ENCODE measurements at regions not wholly inside any gene's neighbourhood (a gene's known extent, or its start where the extent isn't known, plus 50 kb on each side); places are given as distances from the start of the nearest gene placed in this dataset.
"Not testable (repeated sequence)": the region's sequence is repeated elsewhere in the genome, so short reads cannot be mapped to it uniquely, and the experiment has no call there.

DNA sequence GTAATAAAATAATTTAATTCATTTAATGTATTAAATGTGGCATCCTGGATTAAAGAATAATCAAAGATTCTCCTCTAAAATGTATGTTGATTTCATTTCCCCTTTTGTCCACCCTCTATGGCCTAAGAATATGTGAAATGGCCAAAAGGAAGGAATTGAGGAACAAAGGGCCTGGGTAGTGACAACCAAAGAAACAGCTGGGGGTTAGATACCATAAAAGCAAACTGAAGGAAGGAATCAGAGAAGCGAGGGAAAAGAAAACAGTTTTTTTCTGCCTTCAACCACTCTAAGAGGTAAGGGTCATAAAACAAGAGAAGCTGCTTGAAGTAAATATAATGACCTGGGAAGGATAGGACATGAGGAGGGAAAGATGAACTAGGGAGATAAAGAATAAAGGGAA lies 139.3 kb downstream of the FAM76B start:
- no peak for DNase-seq (ENCODE audit: low read depth)

DNA sequence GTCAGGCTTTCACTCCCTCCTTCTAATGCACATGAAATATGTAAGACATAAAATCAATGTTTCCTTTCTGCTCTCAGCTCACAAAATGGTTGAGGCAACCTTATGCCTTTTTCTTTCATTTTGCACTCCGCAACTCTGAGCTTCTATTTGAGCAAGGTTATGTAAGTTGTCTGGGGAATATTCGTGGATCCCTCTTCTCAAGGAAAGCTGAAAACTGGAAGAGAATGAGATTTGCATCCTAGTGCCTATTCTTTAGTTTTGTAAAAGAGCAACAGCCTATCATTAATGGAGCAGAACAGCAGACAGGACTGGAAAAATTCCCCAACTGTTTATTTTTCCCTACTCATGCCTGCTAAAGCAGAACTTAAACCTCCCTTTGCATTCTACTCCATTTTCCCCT lies 141.7 kb downstream of the FAM76B start:
- DNase-seq (ENCODE audit: low read depth), result no peak

DNA sequence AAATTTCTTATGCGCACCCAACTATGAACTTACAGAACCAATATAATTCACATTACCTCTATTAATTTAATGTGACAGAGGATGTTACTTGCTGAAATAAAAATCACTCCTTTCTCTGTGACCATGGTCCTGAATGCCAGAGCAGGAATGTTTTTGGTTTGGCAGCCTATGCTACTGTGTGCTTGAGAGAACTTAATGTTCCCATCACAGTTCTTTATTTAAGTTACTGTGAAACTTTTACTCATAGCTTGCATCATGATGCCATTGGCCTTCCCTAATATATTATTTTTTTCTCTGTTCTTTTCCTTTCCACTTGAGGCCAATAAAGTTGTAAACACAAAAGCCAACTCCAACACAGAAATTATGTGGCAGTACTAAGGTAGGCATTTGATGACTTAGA lies 142.2 kb downstream of the FAM76B start:
- DNase-seq (ENCODE audit: low read depth), result no peak

DNA sequence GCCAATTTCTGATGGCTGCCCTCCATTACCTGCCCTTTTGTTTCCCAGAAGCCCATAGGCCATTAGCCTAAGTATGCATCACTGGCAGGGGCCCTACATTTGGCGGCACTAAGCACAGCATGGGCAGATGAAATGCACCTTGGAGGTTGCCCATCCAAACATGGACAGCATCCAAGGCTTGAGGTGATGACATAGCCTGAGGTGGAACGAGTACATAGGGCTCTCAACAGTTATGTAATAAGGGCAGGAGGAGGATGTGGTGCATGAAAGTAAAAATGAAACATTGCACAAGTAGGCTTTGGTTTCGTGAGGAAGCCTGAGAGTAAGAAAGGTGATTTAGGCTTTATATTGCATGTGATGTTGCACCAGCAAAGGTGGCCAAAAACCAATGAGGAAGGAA lies 148.1 kb downstream of the FAM76B start:
- no peak for DNase-seq (ENCODE audit: low read depth)

DNA sequence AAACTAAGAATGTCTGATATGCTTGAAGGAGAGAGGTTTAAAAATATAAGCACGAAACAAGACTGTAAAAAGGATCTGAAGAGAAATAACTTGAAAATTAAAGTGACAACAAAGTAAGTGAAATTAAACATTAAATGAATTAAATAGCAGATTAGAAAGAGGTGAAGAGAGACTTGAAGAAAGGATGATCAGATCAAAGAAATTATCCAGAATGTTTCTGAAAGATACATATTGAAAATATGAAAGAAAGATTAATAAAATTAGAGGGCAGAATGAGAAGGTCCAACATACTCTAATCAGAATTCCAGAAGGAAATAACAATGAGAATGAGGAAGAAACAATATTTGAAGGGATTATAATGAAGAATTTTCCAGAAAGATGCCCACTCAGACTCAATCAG lies 151.1 kb downstream of the FAM76B start:
- DNase-seq (ENCODE audit: low read depth), result no peak

DNA sequence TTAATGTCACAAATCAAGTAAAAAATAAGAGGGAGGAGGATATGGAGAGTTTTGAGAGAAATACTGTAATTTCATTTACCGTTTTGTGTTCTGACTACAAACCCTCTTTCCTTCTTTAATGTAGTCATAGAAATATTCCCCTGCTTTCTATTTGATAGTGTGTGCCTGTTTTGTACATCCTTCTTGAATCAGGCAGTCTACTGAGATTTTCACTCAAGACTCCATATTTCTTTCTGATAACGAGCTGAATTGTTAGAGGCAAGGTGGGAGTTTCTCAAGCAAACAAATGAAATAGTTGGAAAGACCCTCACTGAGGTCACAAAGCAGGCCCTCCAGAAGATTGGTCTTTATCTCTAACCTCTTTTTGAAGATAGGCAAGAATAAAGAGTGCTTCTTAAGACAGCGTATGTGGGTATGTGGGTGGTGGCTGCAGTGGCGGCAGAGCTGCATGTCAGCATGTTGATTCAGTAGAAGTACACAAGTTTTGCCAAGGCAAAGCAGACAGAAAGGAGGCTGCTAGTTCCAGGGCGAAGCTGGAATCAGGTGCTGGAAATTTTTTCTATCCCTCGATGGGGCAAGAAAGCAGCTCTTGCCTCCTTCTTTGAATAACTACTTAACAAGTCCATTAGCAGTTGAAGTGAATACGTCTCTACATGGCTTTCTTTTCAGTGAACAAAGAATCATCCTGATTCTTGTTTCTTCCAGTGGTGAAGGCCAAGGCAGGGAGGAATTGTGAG lies 164.2 kb downstream of the FAM76B start:
- no peak for DNase-seq (ENCODE audit: low read depth)

DNA sequence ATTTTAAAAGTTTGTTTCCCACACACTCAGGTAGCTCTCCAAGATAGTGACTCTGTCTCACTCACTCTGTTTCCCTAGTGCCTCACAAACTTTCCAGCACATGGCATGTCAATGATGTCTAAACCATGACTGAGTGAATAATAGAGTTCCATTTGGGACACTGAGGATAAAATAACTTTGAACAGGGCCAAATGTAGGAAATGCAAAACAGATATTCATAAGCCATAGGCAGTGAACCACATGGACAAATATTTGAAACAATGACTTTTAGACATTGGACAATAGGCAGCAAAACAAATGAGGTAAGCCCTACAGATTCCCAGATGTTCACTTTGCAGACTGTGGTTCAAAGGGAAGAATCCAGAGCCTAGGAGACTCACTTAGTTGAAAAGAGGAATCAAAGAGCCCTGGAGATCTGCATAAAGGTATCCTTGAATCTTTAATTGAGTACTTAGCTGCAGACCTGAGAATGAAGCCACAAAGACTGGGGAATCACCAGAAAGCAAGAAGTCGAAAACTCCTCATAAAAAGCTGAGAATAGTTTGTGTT lies 173.3 kb downstream of the FAM76B start:
- DNase-seq (ENCODE audit: low read depth), result no peak

DNA sequence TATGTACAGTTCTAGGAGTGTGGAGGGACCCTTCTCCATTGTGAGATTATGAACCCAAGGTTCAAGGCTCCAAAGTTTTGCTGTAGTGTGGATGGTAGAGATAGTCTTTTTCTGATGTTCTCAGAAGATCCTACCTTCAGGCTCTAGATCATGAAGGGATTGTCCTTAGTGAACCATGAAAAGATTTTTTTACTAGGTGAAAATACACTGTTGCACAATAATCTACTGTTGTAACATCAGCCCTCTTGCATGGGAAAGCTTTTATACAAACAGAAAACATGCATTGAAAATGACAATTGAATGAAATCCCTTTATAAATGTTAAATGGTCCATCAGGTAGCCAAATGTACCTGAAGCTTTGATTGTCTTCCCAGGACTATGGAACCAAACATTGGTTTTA lies 177.8 kb downstream of the FAM76B start:
- no peak for DNase-seq (ENCODE audit: low read depth)

DNA sequence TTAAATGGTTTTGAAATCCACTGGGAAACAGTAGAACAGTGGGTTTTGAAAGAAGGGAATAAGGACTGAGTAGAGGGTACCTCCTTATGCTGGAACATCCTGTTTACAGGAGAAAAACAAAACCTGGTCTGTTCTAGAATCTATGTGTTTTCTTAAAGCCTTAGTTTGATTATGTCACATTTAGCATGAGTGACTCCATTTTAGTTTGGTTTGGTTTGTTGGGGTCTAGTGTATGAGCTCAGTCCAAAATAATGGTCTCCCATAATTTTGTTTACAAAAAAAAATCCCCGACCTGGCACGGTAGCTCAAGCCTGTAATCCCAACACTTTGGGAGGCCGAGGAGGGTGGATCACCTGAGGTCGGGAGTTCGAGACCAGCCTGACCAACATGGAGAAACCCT lies 179.4 kb downstream of the FAM76B start:
- DNase-seq (ENCODE audit: low read depth), result not testable (repeated sequence)

DNA sequence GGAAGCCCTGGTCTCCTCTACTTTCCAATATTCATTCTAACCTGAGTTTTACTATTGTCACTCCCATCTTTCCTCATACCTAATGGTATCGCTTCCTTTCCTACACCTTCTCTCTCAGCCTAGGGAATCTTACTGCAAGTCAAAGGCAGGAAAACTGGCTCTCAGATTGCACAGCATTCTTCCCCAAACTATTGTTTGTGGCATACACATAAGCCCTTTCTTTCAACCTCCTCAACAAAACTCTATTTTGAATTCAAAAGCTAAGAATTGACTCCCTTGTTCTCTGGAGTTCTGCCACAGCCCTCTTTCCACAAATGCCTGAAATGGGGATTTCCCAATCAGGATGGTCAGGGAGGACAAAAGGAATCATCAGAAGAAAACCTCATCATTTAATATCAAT lies 181.5 kb downstream of the FAM76B start:
- DNase-seq (ENCODE audit: low read depth), result no peak

DNA sequence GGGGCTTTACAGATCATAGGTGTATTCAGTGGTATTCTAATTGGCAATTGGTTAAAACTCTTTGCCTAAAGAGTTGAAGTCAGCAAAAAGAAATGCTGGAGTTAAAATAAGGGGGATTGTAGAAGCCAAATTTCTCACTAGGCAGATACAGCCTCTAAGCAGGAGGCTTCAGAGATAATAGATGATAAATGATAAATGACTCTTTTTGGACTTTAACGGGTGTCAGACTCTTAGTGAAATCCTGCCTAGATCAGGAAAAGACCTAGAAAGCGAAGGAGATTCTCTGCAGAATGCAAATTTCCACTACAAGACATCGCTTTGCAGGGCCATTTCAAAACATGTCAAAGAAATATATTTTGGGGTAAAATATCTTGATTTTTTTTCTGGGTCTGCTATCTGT lies 182.8 kb downstream of the FAM76B start:
- DNase-seq (ENCODE audit: low read depth), result no peak

DNA sequence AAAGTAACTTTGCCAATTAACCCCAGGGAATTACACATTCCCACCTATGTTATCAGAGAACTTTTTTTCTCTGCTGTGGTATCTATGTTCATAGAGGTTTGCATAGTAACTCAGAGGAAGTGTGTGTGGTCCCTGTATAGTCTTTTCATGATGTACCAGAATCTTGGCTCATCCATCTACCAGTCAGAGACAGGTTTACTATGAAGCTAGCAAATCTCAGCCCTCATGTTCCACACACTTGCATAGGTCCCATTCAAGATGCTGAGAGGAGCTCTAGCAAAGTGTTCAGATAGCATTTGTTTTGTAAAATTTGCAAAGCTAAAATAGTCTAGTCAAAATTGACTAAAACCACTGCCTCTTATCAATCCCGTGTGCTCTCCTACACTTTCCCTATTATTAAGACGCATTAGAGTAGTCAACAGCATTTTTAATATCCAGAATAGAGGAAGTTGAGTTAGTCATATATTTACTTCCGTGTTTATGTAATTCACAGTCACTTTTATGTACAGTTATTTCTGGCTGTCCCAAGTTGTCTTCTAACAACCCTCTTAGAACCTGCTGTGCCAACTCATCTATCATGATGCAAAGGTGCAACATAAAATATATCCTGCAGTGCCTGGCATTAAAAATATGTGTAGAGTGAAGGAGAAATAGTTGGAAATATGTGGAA lies 184.2 kb downstream of the FAM76B start:
- DNase-seq (ENCODE audit: low read depth), result no peak

DNA sequence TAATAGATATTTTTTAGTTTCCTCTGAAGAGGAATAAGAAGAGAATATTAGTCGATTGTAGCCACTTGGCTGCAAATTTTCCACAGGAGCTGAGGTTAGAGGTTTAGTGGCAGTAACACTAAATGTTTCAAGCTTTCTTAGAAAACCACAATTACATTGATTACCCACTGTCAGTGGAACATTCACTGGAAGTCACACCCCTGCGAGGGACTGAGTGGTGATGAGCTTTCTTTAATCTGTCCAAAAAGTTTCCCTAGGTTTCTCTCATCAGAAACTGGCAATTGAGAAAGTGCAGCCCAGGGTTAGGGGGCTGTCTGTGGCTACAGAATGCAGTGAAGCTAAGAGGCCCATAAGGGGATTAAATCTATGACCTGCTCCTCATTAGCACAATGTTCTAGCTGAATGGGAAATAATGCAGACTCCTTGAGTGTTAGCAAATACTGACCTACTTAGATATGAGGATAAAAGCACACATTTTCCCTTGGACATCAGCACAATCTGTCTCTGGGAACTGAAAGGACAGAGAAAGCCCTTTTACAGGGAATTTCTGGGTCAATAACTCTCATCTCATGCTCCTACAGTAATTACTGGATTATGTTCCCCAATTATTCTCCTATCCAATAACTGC lies 189.5 kb downstream of the FAM76B start:
- no peak for DNase-seq (ENCODE audit: low read depth)

DNA sequence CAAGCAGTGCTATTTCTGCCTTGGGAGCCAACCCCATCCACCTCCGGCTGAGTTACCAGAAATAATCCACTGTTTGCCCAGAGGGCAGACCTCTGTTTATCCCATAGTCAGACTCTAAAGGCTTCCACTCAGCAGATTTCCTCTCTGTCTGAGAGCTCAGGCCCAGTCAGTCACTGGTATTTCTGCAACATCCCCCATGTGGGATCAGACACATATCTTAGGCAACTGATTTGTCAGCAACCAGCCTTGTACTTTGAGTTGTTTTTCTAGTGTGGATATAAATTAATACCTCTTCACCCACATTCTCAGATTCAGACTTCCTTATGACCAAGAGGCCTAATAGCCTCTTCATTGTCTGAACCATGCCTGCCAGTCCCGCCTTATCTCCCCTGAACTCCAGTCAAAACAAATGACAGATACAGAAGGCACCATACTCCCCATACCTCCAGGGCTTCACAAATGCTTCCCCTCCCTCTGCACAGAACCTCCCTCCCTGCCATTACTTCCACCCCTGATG lies 193.6 kb downstream of the FAM76B start:
- peak; percentile 44 for DNase-seq (ENCODE audit: low read depth)

DNA sequence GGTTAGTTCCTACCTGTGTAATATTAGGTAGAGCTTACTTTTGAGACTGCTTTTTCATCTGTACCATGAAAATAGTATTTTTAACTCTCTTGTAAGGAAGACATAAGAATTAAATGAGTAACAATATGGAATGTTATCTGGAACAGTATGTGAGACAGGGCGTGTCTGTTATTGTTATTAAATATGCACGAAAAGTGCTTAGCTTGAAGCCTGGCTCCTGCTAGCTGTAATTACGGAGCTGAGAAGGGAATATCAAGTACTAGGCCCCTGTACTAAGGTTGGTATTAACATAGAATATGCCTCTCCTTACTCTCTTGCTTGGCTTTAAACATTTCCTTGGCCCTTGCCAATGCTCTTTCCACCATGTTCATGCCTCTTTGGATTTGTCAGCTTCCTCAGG lies 194.0 kb downstream of the FAM76B start:
- no peak for DNase-seq (ENCODE audit: low read depth)

DNA sequence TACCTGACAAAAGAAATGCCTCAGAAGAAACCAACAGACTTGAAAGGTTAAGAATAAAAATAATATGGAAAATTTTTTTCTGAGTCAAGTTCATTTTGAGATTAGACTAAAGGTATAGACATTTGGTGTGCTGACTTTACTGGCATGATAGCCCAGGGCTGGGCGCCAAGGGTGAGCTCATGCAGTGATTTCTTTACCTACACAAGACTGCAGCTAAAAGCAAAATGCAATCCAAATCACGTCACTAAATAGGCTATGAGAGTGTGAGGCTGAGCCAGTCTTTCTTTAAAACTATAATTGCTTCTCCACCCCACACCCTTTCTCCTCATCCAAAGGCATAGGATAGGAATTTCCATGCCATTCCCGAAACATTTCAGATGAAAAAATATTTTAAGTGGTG lies 196.5 kb downstream of the FAM76B start:
- DNase-seq (ENCODE audit: low read depth), result no peak

DNA sequence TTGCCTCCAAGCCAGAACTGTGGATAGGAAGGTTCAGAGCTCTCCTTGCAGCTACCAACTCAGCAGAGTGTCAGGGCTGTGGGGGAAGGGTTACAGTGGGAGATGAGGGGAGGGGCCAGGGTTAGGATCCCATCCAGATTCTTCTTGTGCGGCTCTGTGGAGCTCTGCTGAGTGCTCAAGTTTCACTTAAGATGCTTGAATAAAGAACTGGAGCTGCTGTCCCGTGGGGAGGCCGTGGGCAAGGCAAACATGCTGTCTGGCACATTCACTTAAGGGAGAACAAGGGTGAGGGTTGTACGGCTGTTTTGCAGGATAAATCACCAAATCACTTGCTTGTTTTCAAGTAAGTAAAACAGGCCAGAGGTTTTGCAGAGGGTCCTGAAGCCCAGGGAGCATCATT lies 197.1 kb downstream of the FAM76B start:
- no peak for DNase-seq (ENCODE audit: low read depth)

DNA sequence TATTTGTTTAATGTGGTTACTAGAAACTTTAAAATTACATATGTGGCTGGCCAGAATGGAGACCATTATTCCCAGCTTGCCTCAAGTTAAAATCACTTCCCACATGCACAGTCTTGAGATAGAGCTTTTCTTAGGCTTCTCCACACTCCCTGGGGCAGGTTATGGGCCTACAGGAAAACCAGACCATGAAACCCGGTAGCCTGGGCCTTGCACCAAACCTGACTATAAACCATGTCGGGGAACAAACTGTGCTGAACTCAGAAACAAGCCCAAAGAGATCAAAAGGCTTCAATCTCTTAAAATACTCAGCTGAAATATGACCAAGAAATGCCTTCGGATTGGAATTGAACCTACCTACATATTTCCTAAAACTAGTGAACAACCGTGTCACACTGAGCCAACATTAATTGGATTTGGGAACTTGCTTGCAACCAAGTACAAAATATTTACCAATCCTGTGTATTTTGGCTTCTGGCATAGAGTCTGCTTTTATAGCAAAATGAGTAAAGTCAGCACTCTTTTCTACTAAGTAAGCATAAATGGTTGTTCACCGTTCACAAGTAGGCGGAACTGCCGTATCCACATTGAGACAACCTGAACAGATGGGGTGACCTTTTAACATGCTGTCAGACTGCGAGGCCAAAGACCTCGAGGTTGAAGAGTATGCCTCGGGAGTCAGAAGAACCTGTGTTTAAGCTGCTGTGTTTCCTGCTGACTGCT lies 199.5 kb downstream of the FAM76B start:
- no peak for DNase-seq (ENCODE audit: low read depth)

DNA sequence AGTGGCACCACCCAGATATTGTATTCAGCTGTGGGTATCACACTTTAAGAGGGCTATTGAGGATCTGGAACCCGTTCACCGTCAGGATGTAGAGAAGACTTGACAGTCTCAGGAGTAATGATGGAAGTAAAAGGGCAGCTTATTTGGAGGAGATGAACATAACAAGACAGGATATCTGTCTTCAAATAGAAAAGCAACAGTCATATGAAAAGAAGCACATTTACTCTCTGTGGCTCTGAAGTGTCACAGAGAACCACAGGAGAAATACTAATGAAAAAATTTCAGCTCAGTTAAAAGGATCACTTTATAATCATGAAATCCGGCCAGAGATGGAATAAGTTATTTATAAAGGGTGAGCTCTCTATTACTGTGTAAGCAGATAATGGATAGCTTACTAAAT lies 200.8 kb downstream of the FAM76B start:
- no peak for DNase-seq (ENCODE audit: low read depth)

DNA sequence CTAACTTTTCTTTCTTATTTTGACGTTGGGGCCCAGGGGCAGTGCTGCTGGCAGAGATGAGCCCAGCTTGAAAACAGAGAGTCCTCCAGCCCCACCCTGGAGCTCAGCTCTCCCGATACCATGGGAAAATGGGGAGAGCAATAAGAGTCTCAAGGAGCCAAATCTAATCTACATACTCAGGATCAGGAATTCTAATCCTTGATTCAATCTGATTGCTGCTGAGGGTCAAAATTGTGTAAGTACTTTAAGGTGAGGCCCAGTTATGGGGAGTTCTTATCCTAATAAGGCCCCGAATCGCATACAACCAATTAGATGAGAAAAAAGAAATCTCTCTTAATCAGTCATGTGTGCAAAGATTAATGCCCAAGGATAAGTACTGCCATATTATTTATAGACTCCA lies 202.9 kb downstream of the FAM76B start:
- no peak for DNase-seq (ENCODE audit: low read depth)

DNA sequence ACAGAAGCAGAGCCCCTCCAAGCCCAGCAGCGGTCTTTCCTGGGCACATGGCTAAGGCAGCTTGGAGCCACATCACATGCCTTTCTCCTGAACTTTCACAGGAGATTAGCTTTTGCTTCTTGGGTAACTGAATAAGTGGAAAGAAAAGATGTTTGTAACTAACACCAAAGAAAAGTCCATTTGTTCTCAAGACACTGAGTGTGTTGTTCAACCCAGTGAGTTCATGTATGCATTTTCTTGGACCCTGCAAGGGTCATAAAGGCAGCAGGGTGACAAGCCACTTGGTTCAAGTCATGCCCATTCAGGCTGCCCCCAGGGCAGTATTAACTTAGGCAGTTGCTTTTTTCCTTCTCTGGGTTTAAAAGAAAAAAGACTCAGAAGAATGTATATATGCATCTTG lies 203.4 kb downstream of the FAM76B start:
- no peak for DNase-seq (ENCODE audit: low read depth)

DNA sequence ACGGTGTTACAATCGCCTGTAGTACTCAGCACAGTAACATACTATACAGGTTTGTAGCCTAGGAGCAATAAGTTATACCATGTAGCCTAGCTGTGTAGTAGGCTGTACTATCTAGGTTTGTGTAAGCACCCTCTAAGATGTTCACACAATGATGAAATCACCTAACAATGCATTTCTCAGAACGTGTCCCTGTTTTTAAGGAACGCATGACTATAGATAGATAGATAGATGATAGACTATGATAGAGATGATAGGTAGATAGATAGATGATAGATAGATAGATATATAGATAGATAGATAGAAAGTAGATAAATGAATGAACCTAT lies 203.9 kb downstream of the FAM76B start:
- no peak for DNase-seq (ENCODE audit: low read depth)
